ENCODE measurements at regions not wholly inside any gene's neighbourhood (a gene's known extent, or its start where the extent isn't known, plus 50 kb on each side); places are given as distances from the start of the nearest gene placed in this dataset.
"Not testable (repeated sequence)": the region's sequence is repeated elsewhere in the genome, so short reads cannot be mapped to it uniquely, and the experiment has no call there.

DNA sequence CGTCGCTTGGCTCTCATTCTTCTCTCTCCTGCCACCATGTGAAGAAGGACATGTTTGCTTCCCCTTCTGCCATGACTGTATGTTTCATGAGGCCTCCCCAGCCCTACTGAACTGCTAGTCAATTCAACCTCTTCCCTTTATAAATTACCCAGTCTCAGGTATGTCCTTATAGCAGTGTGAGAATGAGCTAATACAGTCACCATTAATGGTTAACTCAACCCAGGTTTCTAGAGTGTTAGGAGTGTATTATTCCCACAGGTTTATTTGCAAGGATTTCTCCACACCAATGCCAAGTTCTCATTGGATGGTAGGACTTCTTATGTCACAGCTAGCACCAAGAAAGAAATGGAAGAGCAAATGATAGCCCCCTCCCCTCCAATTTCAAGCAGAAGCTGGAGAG lies 71.9 kb downstream of the DYNAP start:
- no peak for DNase-seq (ENCODE audit: low read depth)

DNA sequence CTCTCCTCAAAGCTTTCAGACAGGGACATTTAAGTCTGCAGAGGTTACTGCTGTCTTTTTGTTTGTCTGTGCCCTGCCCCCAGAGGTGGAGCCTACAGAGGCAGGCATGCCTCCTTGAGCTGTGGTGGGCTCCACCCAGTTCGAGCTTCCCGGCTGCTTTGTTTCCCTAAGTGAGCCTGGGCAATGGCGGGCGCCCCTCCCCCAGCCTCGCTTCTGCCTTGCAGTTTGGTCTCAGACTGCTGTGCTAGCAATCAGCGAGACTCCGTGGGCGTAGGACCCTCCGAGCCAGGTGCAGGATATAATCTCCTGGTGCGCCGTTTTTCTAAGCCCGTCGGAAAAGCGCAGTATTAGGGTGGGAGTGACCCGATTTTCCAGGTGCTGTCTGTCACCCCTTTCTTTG lies 78.7 kb downstream of the DYNAP start:
- not testable (repeated sequence) for DNase-seq (ENCODE audit: low read depth)

DNA sequence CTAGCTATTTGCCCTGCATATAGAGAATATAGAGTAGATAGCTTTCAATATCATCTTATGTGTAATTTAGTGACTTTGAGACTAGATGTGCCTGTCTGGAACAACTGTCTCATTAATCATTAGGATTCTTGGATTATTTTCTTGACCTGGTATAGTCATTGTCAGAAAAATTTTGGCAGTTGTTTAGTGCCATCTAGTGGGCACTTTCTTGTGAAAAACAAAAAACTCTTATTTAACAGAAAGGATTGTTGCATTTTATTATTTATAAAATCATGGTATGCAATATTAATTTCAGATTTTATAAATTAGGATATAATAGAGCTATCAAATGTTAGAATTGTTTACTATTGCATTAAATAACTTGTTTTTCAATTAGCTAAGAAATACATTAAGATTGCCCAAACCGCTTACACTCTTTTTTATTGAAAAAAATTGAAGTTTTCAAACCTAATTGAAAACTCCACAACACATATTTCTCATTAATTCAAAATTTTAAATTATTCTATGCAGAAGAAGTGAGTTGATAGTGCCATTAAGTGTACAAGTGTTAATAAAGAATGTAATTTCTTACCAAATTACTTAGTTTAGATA lies 80.3 kb downstream of the DYNAP start:
- peak; percentile 26 for DNase-seq (ENCODE audit: low read depth)

DNA sequence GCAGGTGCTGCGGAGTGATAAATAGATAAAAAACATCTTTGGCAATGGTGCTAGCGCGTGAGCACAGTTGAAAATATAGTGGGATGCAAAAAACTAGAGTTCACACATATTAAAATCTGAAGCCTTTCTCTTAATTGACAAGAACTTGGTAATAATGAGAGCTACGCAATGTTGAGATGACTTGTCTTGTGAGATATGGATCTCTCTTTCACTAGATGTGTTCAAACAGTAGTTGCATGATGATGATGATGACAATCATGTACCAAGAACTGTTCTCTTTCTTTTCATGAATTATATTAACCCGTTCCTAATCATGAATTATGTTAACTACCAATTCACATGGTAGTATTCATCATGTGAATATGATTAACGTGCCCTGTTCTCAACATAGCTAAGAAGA lies 81.1 kb downstream of the DYNAP start:
- no peak for DNase-seq (ENCODE audit: low read depth)

DNA sequence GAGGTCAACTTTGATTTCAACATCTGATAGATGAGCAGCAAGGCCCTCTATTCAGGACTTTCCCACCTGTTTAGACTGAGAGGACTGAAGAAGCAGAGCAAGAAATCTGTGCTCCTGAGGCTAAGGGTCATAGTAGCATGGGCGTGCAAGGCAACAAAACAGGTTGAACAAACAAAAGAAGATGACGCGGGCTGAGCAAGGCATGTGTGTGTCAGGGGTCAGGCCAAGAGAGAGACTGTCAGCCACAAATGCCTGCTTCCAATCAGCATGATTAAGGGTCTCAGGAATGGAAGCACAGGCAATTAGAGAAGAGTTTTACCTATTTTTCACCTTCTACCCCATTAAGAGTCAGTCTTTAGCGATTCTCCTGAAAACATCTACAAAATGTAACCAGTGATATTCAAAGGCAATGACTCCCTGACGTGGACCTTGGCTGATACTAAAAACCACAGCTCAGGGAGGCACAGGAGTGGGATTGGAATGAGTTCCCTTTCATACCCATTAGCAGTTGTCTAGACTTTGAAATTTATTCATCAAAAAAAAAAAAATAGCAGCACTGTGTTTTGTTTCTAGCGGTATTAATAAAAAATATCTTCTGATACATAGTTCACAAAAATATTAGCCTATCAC lies 81.9 kb downstream of the DYNAP start:
- DNase-seq (ENCODE audit: low read depth), result no peak

DNA sequence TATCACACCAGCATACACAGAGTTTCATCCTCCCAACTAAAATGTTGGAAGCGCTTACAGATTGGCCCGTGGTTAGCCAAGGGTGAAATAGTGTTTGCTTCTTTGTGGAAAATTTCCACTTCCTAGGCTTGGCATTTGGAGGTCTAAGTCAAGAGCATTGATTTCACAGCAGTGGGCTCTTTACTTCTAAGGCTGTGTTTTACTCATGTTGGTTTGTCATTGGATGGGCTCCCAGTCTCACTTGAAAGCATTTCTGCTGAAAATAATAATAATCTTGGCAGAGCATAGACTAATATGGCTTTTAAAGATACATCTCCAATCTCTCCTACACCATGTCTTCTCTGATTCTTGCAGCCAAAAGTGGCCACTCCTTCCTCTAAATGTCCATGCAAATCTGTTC lies 82.9 kb downstream of the DYNAP start:
- no peak for DNase-seq (ENCODE audit: low read depth)

DNA sequence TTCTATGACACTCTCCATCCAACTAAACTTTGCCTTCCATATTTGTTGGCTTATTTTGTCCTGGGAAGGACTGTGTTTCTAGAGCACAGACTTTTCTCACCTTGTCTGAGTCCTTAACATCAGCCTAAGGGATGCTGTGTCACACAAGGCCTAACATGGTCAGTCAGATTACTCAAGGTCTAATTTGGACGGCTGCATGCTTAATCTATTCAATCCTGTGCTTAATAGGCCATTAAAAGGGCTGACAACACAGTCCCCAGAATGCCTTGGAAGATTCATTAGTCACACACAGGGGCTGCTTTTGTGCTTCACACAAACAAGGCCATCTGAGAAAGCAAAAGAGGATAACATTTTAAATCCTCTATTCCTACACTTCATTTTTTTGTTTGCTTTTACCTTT lies 84.0 kb downstream of the DYNAP start:
- DNase-seq (ENCODE audit: low read depth), result no peak

DNA sequence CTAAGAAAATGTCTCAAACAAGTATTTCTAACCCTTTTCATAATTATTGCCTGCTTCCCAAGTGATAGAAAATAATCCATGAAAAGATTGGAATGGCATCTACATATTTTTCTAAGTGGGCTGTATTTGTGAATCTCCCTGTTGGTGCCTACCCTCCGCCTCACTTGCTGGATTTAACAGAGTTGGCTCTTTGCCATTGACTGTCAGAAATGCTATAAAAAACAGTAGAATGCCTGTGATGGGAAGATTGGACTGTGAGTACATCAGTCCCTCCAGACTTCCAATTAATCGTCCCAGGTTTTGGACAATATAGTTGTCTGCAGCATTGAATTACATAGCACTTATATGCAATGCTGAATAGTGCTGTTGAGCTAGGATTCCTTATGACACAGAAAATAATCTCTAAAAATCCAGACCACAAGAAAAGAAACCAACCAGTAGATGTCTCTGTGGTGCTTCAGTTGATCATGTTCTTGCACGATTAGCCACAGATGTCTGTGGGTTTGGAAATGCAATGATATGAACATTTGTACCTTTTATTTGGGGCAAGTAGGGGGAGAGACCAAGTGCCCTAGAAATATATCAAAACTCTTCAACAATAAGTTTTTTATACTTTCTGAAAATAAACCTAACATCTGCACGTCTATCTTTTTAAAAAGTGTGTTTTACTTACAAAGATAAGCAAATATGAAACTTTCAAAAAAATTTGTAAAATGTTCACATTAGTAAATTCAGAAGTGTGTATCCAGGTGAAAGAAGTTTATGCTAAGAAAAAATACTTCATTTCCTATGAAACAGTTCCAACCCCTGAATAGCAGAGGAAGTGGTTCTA lies 88.5 kb downstream of the DYNAP start:
- peak; percentile 82 for DNase-seq (ENCODE audit: low read depth)

DNA sequence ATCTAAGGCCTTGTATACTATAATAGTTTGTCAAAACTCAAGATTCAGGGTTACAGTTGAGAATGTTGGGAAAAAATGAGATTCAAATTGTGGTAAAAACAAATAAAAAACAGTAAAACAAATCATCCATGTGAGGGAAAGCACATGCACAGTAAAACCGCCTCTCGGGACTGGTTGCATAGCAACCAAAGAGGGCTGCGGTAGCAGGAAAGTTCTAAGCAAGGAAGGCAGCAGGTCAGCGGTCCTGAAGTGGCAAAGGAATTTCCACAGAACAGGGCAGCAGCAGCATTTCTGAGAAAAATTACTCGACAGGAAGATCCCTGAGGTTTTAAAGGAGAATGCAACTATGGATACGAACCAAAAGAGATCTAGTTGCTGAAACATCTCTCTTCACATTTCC lies 93.7 kb downstream of the DYNAP start:
- DNase-seq (ENCODE audit: low read depth), result peak; percentile 90

DNA sequence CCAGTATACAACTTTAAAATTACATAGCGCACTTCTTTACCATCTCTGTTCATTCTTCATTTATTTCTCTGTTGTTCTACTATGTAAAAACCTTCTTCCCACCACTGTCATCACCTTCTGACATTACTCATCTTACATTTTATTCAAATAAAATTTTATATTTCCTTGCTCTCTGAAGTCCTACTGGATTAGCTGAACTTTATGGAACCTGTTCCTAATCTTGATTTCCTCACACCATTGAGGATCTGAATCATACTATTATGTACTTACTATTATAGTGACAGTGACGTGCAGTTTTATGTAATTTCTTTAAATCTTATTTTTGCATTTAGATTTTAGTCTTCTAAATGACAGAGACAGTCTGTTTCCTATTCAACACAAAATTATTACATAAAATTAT lies 98.3 kb downstream of the DYNAP start:
- no peak for DNase-seq (ENCODE audit: low read depth)

DNA sequence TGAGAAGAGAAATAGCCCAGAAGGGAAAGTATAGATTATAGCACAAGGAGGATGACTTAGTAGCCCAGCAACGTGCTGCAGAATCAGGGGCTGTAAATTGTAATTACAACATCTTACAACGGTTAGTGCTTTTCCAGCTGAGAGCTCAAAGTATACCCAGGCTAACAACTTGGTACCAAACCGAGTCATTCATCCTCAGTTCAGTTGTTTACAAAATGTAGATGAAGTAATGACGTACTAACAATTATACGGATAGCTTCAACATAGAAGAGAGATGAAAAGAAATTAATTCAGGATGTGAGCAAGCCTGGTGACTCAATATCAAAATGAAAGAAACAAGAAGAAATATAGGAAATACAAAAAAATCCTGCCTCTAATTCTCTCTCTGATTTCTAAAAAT lies 99.2 kb downstream of the DYNAP start:
- DNase-seq (ENCODE audit: low read depth), result no peak

DNA sequence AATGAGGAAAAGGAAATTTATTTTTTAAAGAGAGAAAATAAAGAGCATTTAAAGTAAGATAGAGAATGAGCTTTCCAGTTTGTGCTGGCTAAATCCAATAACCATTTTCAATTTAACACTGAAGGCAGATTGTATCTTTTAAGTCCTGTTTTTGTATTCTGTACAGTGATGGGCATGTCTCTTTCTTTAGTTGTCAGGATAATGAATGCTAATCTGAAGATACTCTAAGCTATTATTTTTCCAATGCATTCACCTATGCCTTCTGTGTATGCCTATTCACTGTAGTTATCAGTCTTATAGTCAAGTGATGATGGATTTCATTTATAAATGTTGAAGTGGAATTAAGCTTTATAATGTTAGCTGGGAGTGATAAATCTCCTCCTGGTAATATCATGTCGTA lies 101.4 kb downstream of the DYNAP start:
- no peak for DNase-seq (ENCODE audit: low read depth)

DNA sequence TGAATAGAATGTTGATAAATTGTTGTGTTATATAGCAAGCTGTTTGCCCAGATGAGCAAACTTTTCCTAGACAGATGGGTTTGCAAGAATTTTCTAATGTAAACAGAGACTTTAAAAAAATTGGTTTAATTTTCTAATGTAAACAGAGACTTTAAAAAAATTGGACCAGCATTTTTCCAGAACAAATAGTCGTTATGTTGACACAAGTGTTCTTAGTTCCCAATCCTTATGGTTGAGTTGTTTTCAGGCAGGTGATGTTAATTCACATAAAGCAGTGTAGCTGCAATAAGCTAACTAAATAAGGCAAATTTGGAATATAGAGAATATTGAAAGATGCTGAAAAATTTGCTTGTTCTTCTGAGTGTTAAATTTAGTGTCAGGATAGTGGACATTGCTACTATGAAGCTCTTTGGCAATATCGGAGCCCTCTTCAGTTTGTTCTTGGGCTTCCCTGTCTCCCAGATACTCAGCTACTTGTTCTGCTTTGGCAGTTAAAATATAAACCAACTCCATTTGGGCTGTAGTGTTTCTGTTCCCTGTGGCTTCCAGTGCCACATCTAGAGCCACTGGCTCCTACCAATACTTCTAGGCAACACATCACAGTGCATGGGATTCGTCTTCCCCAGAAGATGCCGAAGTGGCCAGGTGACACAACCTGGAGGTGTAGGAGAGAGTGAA lies 105.7 kb downstream of the DYNAP start:
- DNase-seq (ENCODE audit: low read depth), result no peak

DNA sequence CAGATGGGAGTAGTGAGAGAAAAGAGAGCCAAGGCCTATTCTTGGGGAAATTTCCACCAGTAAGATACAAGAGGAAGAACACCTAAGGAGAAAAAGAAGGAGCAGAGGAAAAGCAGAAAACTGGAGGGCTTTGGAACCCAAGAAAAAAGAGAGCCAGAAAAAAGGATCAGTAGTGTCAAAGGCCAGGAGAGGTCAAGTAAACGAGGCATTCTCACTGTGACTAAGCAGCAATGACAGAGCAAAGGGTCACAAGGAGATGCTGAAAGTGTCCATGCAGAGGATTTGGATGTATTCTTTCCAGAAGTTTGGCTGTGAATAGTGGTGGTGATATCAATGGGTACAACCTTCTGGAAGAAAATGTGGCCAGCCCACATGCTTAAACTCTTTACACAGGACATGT lies 109.5 kb downstream of the DYNAP start:
- DNase-seq (ENCODE audit: low read depth), result no peak

DNA sequence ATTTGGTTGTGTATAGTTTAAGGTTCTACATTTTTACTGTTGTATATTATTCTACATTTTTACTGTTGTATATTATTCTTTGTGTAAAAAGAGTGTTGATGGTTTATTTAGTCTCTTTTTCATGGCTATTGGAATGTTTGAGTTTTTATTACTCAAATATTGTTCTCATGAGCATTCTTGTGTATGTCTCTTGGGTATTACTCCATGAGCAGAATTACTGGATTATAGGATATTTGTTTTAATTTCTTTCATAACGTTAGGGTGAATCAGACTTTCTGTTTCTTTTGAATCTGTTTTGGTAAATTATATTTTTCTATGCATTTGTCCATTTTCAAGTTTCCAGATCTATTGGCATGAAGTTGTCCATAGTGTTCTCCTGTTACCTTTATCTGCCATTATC lies 111.6 kb downstream of the DYNAP start:
- DNase-seq (ENCODE audit: low read depth), result peak; percentile 72

DNA sequence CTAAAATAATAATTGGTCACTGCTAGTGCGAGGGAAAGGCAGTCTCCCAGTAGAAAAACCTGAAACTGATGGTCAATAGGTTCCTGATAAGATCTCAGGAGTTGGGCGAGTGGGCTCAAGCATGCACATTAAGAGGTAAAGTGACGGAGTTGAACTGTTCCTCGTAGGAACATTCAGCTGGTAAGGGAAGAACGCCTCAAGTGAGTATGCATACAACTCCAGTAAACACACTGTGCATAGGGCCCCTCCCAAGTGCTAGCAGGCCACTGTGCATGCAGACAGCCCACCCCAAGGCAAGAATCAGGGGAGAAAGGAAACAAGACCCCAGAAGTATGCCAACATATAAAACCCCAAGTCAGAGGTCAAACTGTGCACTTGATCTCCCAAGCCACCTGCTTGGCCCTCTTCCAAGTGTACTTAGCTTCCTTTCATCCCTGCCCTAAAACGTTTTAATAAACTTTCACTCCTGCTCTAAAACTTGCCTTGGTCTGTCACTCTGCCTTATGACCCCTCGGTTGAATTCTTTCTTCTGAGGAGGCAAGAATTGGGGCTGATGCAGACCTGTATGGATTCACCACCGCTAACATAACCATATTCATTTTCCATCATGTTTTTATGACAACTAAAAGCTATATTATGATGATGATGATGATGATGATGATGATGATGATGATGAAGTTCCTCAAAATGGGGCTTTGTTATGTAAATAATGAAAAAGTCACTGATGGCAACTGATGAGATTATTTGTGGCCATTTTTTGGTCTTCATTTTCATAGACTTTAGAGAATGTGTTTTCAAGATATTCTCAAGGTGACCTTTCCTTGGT lies 118.0 kb upstream of the RAB27B start:
- DNase-seq (ENCODE audit: low read depth), result no peak

DNA sequence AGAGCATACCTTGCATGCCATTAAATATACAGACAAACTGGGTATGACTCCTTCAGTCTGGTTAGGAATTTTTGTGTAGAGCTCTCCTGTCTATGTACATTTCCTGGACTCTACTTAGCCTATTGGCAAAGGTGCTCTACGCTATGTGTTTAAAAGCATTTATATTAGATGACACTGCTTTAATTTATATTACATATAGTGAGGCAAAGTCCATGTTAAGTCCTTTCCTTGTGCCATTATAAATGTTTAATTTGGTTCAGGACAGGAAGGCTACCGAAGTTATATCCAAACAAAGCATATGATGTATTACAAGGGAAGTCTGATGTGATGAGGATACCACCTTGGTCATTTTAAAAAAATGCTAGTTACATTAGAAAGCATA lies 117.4 kb upstream of the RAB27B start:
- DNase-seq (ENCODE audit: low read depth), result no peak

DNA sequence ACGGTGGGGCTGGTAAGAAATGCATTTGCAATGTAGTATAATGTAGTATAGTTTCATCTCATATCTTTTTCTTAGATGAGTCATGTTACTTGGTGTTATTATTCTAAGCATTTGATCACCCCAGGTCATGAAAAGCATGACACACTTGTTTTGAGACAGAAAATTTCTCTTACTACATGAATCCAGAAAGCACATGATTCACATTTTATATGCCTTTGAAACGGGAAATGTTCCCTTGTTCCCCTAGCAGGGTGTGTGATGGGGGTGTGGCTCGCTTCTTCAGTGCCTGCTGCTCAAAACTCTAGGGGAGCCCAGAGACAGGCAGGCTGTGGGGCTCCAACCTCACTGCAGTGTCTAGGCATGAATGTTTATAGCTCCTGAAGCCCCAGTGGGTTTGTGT lies 116.0 kb upstream of the RAB27B start:
- peak; percentile 90 for DNase-seq (ENCODE audit: low read depth)

DNA sequence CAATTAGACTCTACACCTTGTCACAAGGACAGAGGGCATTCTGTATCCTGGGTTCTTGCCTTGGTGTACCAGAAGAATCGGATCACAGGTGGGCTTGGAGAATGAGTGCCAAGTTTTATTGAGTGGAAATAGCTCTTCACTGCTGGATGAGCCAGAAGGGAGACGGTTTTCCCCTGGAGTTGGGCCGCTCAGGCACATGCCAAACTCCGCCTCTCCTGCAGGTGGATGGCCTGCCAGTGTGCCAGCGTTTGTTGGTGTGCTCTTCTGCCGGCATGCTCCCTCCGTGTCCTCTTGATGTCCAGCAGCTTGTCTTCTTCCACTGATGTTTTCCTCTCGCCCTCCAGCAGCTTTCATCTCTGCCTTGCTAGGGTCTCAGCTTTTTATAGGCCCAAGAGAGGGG lies 115.5 kb upstream of the RAB27B start:
- DNase-seq (ENCODE audit: low read depth), result no peak

DNA sequence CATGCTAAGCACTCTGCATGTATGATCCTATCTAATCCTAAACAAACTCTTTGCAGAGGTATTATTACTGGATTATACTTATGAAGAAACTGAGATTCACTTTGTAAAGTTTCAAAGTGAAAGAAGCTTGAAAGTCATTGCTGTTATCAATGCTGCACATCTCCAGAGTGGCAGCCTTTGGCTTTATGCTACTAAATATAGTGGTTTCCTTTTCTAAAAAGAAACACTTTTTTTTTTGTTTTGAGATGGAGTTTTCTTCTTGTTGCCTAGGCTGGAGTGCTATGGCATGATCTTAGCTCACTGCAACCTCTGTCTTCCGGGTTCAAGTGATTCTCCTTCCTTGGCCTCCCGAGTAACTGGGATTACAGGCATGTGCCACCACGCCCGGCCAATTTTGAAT lies 114.9 kb upstream of the RAB27B start:
- no peak for DNase-seq (ENCODE audit: low read depth)

DNA sequence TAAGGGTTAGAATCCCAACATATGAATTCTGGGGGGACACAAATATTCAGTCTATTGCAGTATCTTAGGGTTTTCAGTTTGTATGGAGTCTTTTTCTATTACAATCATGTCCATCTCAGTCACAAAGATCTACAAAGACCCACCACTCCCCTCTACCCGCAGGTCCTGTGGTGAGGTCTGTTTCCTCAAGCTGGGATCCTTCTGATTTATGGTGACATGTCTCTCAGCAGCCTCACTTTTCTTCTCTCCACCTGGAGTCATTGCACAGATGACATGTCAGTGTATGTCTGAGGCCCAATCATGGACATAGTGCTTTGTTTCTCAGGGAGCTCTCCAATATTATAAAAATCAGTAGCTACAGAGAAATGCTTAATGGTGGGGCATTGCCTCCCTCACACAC lies 113.4 kb upstream of the RAB27B start:
- no peak for DNase-seq (ENCODE audit: low read depth)

DNA sequence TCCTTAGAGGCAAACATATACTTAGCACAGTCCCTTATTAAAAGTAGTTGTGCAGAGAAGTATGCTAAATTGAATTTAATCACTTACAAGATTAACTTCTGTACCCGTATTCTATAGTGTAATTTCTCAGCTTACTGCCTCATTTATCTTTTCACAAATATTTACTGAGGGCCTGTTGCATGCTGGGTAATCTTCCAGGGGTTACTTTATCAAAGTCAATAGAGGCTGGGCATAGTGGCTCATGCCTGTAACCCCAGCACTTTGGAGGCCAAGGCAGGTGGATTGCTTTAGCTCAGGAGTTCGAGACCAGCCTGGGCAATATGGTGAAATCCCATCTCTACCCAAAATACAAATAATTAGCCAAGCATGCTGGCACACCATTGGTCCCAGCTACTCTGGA lies 111.7 kb upstream of the RAB27B start:
- DNase-seq (ENCODE audit: low read depth), result no peak

Data from stromal cell of bone marrow (primary cell).